Ishikawa (cell line): ENCODE measurements at regions not wholly inside any gene's neighbourhood (a gene's known extent, or its start where the extent isn't known, plus 50 kb on each side); places are given as distances from the start of the nearest gene placed in this dataset.

Experiments used
- CEBPB ChIP-seq: IDR thresholded peaks from 2 replicates; pipeline ENCODE4 v1.6.1; 2012
- CREB1 ChIP-seq: IDR thresholded peaks from 2 replicates; pipeline ENCODE4 v1.6.1; 2012; ENCODE audit warnings: low read depth
- EGR1 ChIP-seq: IDR thresholded peaks from 2 replicates; pipeline ENCODE4 v1.6.1; 2012
- EP300 ChIP-seq: IDR thresholded peaks from 2 replicates; pipeline ENCODE4 v1.6.1; 2012; ENCODE audit warnings: borderline replicate concordance
- FOXM1 ChIP-seq: IDR thresholded peaks from 2 replicates; pipeline ENCODE4 v1.6.1; 2012; ENCODE audit warnings: low read depth, borderline replicate concordance
- NFIC ChIP-seq: IDR thresholded peaks from 2 replicates; pipeline ENCODE4 v1.6.1; 2012
- RAD21 ChIP-seq: IDR thresholded peaks from 2 replicates; pipeline ENCODE4 v1.6.1; 2012; ENCODE audit warnings: low read depth
- TAF1 ChIP-seq: IDR thresholded peaks from 2 replicates; pipeline ENCODE4 v1.6.1; 2012; ENCODE audit warnings: low read depth, mild to moderate bottlenecking
- TCF12 ChIP-seq: IDR thresholded peaks from 2 replicates; pipeline ENCODE4 v1.6.1; 2012; ENCODE audit warnings: low read depth
- TEAD4 ChIP-seq: IDR thresholded peaks from 2 replicates; pipeline ENCODE4 v1.6.1; 2012
- YY1 ChIP-seq: IDR thresholded peaks from 2 replicates; pipeline ENCODE4 v1.6.1; 2012; ENCODE audit warnings: low read depth
- ZBTB7A ChIP-seq: IDR thresholded peaks from 2 replicates; pipeline ENCODE4 v1.6.1; 2012; ENCODE audit warnings: low read depth
- TF ChIP-seq, protein P1 (sequence below): IDR thresholded peaks from 2 replicates; pipeline ENCODE4 v1.6.1; 2012
- TF ChIP-seq, protein P2 (sequence below): IDR thresholded peaks from 2 replicates; pipeline ENCODE4 v1.6.1; 2012; ENCODE audit warnings: low read depth, mild to moderate bottlenecking
- TF ChIP-seq, protein P3 (sequence below): IDR thresholded peaks from 2 replicates; pipeline ENCODE4 v1.6.1; 2012

DNA sequence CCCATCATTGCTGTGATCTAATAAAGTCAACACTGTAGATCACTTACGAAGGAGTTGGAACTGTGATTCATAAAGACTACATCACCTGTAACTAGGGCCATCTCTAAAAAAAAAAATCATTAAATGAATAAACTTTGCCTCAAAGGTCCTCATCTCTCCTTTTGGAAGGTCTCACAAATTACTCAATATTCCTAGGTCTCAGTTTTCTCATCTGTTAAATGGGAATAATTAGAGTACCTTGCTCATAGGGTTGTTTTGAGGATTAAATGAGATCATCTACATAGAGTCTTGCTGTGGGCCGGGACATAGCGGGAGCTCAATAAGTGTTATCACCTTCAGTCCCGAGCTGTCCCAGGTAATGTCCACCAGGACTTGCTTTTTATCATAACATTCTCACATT lies 335.1 kb upstream of the PROK2 start:
- TF ChIP-seq ZBTB7A (no peak), FOXM1 (no peak), EGR1 (no peak), EP300 (no peak), YY1 (no peak), RAD21 (no peak), TCF12 (no peak), CREB1 (no peak), TAF1 (no peak), CEBPB (no peak), NFIC (no peak)
- TF ChIP-seq, protein P1, sequence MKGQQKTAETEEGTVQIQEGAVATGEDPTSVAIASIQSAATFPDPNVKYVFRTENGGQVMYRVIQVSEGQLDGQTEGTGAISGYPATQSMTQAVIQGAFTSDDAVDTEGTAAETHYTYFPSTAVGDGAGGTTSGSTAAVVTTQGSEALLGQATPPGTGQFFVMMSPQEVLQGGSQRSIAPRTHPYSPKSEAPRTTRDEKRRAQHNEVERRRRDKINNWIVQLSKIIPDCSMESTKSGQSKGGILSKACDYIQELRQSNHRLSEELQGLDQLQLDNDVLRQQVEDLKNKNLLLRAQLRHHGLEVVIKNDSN, result no peak
- TF ChIP-seq, protein P2, sequence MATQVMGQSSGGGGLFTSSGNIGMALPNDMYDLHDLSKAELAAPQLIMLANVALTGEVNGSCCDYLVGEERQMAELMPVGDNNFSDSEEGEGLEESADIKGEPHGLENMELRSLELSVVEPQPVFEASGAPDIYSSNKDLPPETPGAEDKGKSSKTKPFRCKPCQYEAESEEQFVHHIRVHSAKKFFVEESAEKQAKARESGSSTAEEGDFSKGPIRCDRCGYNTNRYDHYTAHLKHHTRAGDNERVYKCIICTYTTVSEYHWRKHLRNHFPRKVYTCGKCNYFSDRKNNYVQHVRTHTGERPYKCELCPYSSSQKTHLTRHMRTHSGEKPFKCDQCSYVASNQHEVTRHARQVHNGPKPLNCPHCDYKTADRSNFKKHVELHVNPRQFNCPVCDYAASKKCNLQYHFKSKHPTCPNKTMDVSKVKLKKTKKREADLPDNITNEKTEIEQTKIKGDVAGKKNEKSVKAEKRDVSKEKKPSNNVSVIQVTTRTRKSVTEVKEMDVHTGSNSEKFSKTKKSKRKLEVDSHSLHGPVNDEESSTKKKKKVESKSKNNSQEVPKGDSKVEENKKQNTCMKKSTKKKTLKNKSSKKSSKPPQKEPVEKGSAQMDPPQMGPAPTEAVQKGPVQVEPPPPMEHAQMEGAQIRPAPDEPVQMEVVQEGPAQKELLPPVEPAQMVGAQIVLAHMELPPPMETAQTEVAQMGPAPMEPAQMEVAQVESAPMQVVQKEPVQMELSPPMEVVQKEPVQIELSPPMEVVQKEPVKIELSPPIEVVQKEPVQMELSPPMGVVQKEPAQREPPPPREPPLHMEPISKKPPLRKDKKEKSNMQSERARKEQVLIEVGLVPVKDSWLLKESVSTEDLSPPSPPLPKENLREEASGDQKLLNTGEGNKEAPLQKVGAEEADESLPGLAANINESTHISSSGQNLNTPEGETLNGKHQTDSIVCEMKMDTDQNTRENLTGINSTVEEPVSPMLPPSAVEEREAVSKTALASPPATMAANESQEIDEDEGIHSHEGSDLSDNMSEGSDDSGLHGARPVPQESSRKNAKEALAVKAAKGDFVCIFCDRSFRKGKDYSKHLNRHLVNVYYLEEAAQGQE, result no peak

DNA sequence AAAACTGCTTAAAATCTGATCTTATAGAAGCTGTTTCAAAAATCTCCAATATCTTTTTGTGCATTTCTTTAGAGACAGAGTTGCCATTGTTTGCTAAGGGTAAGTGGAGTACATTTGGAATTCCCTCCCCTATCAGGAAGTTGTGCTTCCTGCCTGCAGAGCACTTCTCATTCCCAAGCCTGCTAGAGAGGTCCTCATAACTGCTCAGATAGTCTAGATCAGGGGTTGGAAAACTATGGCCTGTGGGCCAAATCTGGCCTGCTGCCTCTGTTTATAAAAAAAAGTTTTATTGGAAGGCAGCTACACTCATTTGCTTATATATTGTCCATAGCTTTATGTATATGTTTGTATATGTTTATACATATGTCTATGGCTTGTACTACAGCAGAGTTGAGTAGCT lies 333.7 kb upstream of the PROK2 start:
- no peak for TF ChIP-seq TCF12
- no peak for TF ChIP-seq TAF1
- TF ChIP-seq TEAD4, result no peak
- no peak for TF ChIP-seq EGR1
- TF ChIP-seq YY1, result no peak
- TF ChIP-seq, protein P2, result no peak
- no peak for TF ChIP-seq EP300
- no peak for TF ChIP-seq FOXM1
- TF ChIP-seq NFIC, result no peak
- no peak for TF ChIP-seq ZBTB7A
- no peak for TF ChIP-seq RAD21
- TF ChIP-seq CEBPB, result no peak
- TF ChIP-seq, protein P1, result no peak
- TF ChIP-seq CREB1, result no peak
- TF ChIP-seq, protein P3, sequence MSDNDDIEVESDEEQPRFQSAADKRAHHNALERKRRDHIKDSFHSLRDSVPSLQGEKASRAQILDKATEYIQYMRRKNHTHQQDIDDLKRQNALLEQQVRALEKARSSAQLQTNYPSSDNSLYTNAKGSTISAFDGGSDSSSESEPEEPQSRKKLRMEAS, result no peak

DNA sequence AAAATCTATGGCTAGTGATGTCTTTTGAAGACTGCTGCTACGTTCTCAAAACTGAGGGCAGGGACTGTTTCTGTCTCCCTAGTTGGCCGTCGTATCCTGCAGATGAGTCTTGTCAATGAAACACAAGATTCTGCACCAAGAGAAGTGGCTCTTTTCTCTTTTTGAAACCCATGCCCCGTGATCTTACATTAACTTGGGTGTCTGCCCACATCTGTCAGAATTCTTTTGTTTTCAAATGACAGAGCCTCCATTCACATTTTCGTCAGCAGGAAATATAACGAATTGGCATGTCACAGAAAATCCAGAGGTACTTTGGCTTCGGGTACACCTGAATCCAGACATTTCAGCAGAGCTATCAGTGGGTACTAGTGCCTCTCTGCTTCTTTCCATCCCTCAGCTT lies 331.3 kb upstream of the PROK2 start:
- no peak for TF ChIP-seq RAD21
- TF ChIP-seq EGR1, result no peak
- TF ChIP-seq, protein P1, result no peak
- TF ChIP-seq CREB1, result no peak
- no peak for TF ChIP-seq NFIC
- TF ChIP-seq YY1, result no peak
- TF ChIP-seq FOXM1, result no peak
- no peak for TF ChIP-seq CEBPB
- no peak for TF ChIP-seq ZBTB7A
- TF ChIP-seq, protein P3, result no peak
- no peak for TF ChIP-seq TEAD4
- no peak for TF ChIP-seq TAF1
- TF ChIP-seq EP300, result no peak
- TF ChIP-seq, protein P2, result no peak
- TF ChIP-seq TCF12, result no peak

DNA sequence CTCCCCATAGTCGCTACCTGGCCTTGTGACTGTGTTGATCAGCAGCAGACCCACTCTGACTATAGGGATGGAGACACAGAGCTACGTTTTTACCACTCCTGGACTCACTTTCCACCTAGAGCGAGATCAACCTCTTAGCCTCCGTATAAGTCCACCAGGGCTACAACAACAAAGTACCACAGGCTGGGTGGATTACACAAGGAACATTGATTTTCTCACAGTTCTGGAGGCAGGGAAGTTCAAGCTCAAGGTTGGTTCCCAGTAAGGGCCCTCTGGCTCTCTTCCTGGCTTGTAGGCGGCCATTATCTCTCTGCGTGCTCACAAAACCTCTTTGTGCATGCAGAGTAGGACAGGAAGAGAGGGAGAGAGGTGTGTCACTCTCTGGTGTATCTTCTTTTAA lies 330.4 kb upstream of the PROK2 start:
- TF ChIP-seq FOXM1 (no peak), YY1 (no peak), TEAD4 (no peak), EGR1 (no peak), ZBTB7A (no peak), NFIC (no peak), CEBPB (no peak), TAF1 (no peak), EP300 (no peak), CREB1 (no peak), TCF12 (no peak), RAD21 (no peak)
- TF ChIP-seq, protein P2, result no peak
- TF ChIP-seq, protein P3, result no peak
- TF ChIP-seq, protein P1, result no peak
